Neural cell (in vitro differentiated cells): ENCODE measurements at regions not wholly inside any gene's neighbourhood (a gene's known extent, or its start where the extent isn't known, plus 50 kb on each side); places are given as distances from the start of the nearest gene placed in this dataset.

Source experiments
- RAD21 ChIP-seq: fragments of 450-650 bp; conservative IDR thresholded peaks from 2 replicates; pipeline ENCODE4 v1.6.1; 2014; ENCODE audit warnings: antibody characterized with exemption, mild to moderate bottlenecking, moderate library complexity
- SMC3 ChIP-seq: fragments of 450-650 bp; conservative IDR thresholded peaks from 2 replicates; pipeline ENCODE4 v1.6.1; 2014; ENCODE audit warnings: antibody characterized with exemption, mild to moderate bottlenecking, moderate library complexity; ENCODE audit not compliant: poor library complexity

- TF ChIP-seq RAD21 = no peak
- no peak for TF ChIP-seq SMC3
These were observed 164.0 kb upstream of the SYT1 start for GRCh38 chr12:78700565-78700964.
